OCI-M1 (cell line): ENCODE measurements at regions not wholly inside any gene's neighbourhood (a gene's known extent, or its start where the extent isn't known, plus 50 kb on each side); places are given as distances from the start of the nearest gene placed in this dataset.

ENCODE experiments used
- DNase-seq: peaks from one replicate; lab custom pipeline; 2025; lab: John Stamatoyannopoulos, UW

GRCh38 chr2:14520385-14520945 is 112.1 kb upstream of the LRATD1 start:
- DNase-seq, result no peak

- DNase-seq, result no peak
These were observed 108.3 kb upstream of the LRATD1 start for GRCh38 chr2:14524041-14524802.

- DNase-seq, result no peak
These were observed 107.8 kb upstream of the LRATD1 start for GRCh38 chr2:14524803-14525080.

GRCh38 chr2:14530506-14530905 is 102.0 kb upstream of the LRATD1 start:
- no peak for DNase-seq

GRCh38 chr2:14533131-14533757 is 99.3 kb upstream of the LRATD1 start:
- no peak for DNase-seq

GRCh38 chr2:14535156-14535555 is 97.4 kb upstream of the LRATD1 start:
- DNase-seq, result no peak

GRCh38 chr2:14536976-14537375 is 95.5 kb upstream of the LRATD1 start:
- DNase-seq, result no peak

- DNase-seq, result no peak
These were observed 92.5 kb upstream of the LRATD1 start for GRCh38 chr2:14540015-14540414.

GRCh38 chr2:14543284-14543683 is 89.2 kb upstream of the LRATD1 start:
- no peak for DNase-seq

GRCh38 chr2:14544247-14544646 is 88.3 kb upstream of the LRATD1 start:
- no peak for DNase-seq

- DNase-seq, result no peak
These were observed 84.7 kb upstream of the LRATD1 start for GRCh38 chr2:14547830-14548229.

GRCh38 chr2:14550658-14551057 is 81.9 kb upstream of the LRATD1 start:
- DNase-seq, result no peak

GRCh38 chr2:14551069-14551468 is 81.4 kb upstream of the LRATD1 start:
- DNase-seq, result no peak

- no peak for DNase-seq
These were observed 80.2 kb upstream of the LRATD1 start for GRCh38 chr2:14552286-14552685.

GRCh38 chr2:14552818-14553217 is 79.7 kb upstream of the LRATD1 start:
- no peak for DNase-seq

GRCh38 chr2:14554849-14555545 is 77.5 kb upstream of the LRATD1 start:
- DNase-seq, result no peak

- no peak for DNase-seq
These were observed 75.4 kb upstream of the LRATD1 start for GRCh38 chr2:14557111-14557510.

GRCh38 chr2:14557916-14558315 is 74.6 kb upstream of the LRATD1 start:
- DNase-seq, result no peak

GRCh38 chr2:14558335-14558919 is 74.1 kb upstream of the LRATD1 start:
- peak; percentile 16 for DNase-seq

- no peak for DNase-seq
These were observed 71.8 kb upstream of the LRATD1 start for GRCh38 chr2:14560716-14561115.

GRCh38 chr2:14563324-14563723 is 69.2 kb upstream of the LRATD1 start:
- no peak for DNase-seq

GRCh38 chr2:14565666-14566065 is 66.9 kb upstream of the LRATD1 start:
- DNase-seq, result no peak

- no peak for DNase-seq
These were observed 65.0 kb upstream of the LRATD1 start for GRCh38 chr2:14567561-14567960.
